ENCODE measurements at regions not wholly inside any gene's neighbourhood (a gene's known extent, or its start where the extent isn't known, plus 50 kb on each side); places are given as distances from the start of the nearest gene placed in this dataset.

GRCh38 chr4:176569301-176569700 lies 223.4 kb downstream of the VEGFC start:
- Histone ChIP-seq H3T11ph (ENCODE audit: low read length) (no peak overlapping the region), H3K18ac (ENCODE audit: insufficient read length, low read depth, low read length) (no peak overlapping the region), H3K56ac (ENCODE audit: insufficient read length, low read depth, low read length) (no peak overlapping the region), H3K4me1 (ENCODE audit: insufficient read depth, low read length) (no peaks in the 10 kb centered on the region), H2BK5ac (ENCODE audit: insufficient read length, low read length) (no peak overlapping the region), H3K27me3 (ENCODE audit: insufficient read depth, low read length) (no peaks in the 10 kb centered on the region), H2BK12ac (ENCODE audit: insufficient read length, low read depth, low read length) (no peak overlapping the region), H3K79me2 (ENCODE audit: insufficient read depth, low read length) (no peaks in the 10 kb centered on the region), H3K9me3 (ENCODE audit: control insufficient read depth, low read depth, low read length) (no peaks in the 10 kb centered on the region), H3K9ac (ENCODE audit: extremely low read depth, insufficient read length, low read length) (no peak overlapping the region), H4K5ac (ENCODE audit: insufficient read length, low read depth, low read length) (no peak overlapping the region), H3K23me2 (ENCODE audit: insufficient read length, low read depth, low read length, poor library complexity, severe bottlenecking) (no peaks in the 10 kb centered on the region), H4K8ac (replicated peaks; ENCODE audit: insufficient read length, low read depth, low read length) (no peak overlapping the region), H3K79me1 (ENCODE audit: insufficient read depth, low read depth, low read length, poor library complexity, severe bottlenecking) (no peaks in the 10 kb centered on the region), H2BK15ac (ENCODE audit: low read depth, low read length) (no peak overlapping the region), H3K27ac (ENCODE audit: insufficient read length, low read depth, low read length) (no peak overlapping the region), H3K14ac (ENCODE audit: insufficient read depth, low read length) (no peak overlapping the region), H4K91ac (ENCODE audit: insufficient read length, low read depth, low read length) (no peak overlapping the region), H2BK120ac (ENCODE audit: low read depth, low read length, poor library complexity, severe bottlenecking) (no peak overlapping the region), H4K20me1 (ENCODE audit: control insufficient read depth, insufficient read depth, insufficient read length) (no peaks in the 10 kb centered on the region), H3K23ac (ENCODE audit: insufficient read length, low read depth, low read length) (no peak overlapping the region), H3K4me2 (ENCODE audit: insufficient read depth, insufficient read length, low read length) (no peak overlapping the region), H3K4ac (ENCODE audit: low read depth, low read length) (no peak overlapping the region), H2BK20ac (ENCODE audit: low read depth, low read length, poor library complexity, severe bottlenecking) (no peak overlapping the region), H2AFZ (ENCODE audit: low read length) (no peak overlapping the region), H2AK5ac (ENCODE audit: insufficient read length, low read length) (no peak overlapping the region)
- H3K27me3 Mint-ChIP-seq (ENCODE audit: low read depth): no peaks in the 10 kb centered on the region
- WGBS (ENCODE audit: extremely low coverage, insufficient read length, low lambda C conversion rate): no CpG with 5 or more reads among the region's 2 CpGs
- no peak overlapping the region for H3K27ac Mint-ChIP-seq
- no peaks in the 10 kb centered on the region for H3K36me3 Mint-ChIP-seq (ENCODE audit: insufficient read depth in 1 of 3, low read depth in 3 of 3)
- DNase-seq: no peak
- H3K4me3 Mint-ChIP-seq: no peak overlapping the region
- no peaks in the 10 kb centered on the region for H3K9me3 Mint-ChIP-seq
- TF ChIP-seq CTCF (conservative IDR thresholded peaks at IDR 0.05): no peak; the same call in 2 of the 3 replicates
- H3K4me1 Mint-ChIP-seq: no peaks in the 10 kb centered on the region
